NOMO-1 (cell line): ENCODE measurements at regions not wholly inside any gene's neighbourhood (a gene's known extent, or its start where the extent isn't known, plus 50 kb on each side); places are given as distances from the start of the nearest gene placed in this dataset.
"Not testable (repeated sequence)": the region's sequence is repeated elsewhere in the genome, so short reads cannot be mapped to it uniquely, and the experiment has no call there.

Experiments
- DNase-seq, 2 experiments: peaks; one replicate each; lab custom pipeline; 2025; ENCODE audit not compliant: unreplicated experiment in 2 of 2; lab: John Stamatoyannopoulos, UW

GRCh38 chr11:3514635-3515424 lies 127.0 kb downstream of the ART5 start:
- DNase-seq: not testable (repeated sequence)

GRCh38 chr11:3513311-3513710 lies 128.5 kb downstream of the ART5 start:
- not testable (repeated sequence) for DNase-seq

GRCh38 chr11:3512751-3513150 lies 129.0 kb downstream of the ART5 start:
- DNase-seq: not testable (repeated sequence)

GRCh38 chr11:3512133-3512703 lies 129.6 kb downstream of the ART5 start:
- not testable (repeated sequence) for DNase-seq

DNA sequence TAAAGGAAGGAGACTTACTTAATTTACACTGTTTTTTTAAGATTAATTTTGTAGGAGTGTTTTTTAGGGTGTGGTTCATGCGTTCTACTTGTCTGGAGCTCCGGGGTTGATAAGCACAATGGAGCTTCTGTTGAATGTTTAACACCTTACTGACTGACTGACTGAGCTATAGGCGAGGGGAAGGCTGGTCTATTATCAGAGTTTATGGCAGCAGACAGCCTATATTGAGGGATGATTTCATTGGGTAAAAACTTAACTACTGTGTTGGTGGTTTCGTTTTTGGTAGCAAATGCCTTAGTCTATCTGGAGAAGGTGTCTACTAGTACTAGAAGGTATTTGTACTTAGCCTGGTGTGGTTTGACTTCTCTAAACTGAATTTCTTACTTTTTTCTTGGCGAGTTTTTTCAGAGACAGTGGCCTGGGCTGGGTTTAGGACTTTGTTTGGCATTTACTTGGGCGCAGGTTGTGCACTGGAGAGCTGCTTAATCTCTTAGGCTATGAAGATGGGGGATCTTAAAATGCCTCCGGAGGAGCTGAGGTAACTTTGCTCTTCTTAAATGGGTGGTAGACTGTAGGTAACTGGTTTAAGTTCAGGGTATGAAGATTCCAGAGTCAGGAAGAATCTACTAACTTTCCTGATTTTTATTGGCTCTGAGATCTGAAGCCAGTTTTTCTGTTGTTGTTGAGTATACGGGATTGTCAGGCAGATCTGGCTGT lies 130.2 kb downstream of the ART5 start:
- not testable (repeated sequence) for DNase-seq

DNA sequence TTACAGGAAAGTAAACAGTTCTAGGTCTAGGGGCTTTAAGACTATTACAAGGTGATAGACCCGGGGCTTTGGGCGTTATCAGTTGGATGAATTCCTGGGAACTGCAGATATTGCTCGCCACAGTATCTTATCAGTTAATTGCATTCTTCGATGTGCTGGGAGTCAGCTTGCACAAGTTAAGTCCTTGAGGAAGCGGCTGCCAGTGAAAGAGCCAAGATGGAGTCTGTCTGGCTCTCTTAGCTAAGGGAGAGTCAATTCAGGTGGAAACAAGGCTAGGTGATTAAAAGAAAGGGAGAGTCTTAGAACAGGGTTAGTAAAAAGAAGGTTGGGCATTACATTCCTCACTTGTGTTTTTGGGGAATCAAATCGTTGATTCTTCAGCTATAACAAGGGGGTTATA lies 130.6 kb upstream of the ZNF195 start:
- DNase-seq: not testable (repeated sequence)

DNA sequence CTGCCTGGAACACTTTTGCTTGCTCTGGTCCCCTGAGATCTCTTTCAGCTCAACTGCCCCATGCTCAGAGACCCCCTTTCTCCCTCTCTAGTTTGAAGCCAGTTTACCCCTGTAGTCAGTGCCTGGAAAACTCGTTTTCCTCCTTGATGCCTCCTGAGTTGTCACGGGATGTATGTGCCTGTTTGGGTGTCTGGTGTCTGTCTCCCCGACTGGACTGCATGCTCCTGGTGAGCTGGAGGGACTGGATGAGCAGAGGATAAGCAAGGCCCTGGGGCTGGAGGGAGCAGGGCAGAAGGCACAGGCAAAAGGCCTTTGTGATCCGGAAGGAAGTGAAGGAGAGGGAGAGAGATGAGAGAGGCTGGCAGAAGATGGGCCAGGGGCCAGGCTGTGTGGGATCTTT lies 120.3 kb upstream of the ZNF195 start:
- not testable (repeated sequence) for DNase-seq

DNA sequence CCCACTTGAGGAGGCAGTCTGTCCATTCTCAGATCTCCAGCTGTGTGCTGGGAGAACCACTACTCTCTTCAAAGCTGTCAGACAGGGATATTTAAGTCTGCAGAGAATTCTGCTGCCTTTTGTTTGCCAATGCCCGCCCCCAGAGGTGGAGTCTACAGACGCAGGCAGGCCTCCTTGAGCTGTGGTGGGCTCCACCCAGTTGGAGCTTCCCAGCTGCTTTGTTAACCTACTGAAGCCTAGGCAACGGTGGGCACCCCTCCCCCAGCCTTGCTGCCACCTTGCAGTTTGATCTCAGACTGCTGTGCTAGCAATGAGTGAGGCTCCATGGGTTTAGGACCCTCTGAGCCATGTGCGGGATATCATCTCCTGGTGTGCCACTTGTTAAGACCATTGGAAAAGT lies 119.4 kb upstream of the ZNF195 start:
- DNase-seq: not testable (repeated sequence)

GRCh38 chr11:3493152-3493551 lies 114.2 kb upstream of the ZNF195 start:
- DNase-seq: not testable (repeated sequence)

- DNase-seq: not testable (repeated sequence)
These were observed 109.1 kb upstream of the ZNF195 start for GRCh38 chr11:3488003-3488402.

GRCh38 chr11:3485737-3486136 lies 106.8 kb upstream of the ZNF195 start:
- not testable (repeated sequence) for DNase-seq

DNA sequence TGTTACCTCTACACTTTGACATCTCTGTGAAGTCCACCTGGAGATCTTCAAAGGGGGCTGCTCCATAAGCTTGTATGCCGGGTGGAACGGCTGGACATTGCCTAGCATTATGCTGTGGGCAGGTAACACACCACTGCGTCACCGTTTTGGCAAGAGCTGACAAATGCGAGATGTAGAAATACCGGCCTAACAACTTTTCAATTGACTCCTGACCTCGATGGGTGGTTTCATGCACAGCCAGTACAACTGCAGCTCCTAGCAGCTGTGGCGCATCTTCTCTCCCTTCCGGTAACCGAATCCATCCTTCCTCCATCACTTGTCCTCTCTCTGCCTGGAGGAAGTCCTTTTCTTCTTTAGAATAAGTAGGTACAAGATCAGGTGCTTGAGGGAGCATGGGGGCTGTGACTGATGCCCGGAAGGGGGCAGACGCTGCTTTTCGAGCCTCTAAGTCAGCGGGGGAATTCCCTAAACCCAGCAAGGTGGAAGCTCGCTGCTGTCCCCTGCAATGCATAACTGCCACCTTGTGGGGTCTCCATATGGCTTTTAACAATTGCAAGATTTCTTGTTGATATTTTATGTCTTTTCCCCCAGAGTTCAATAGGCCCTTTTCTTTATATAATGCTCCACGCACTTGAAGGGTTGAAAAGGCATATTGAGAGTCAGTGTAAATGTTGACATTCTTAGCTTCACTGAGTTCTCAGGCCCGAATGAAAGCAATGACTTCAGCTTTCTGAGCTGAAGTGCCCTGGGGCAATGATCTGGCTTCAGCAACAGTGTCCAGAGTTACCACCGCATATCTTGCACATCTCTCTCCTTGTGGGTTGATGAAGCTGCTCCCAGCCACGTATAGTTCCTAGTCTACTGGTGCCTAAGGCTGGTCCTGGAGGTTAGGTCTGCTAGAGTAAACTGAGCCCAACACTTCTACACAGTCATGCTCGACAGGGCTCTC lies 98.3 kb upstream of the ZNF195 start:
- not testable (repeated sequence) for DNase-seq

DNA sequence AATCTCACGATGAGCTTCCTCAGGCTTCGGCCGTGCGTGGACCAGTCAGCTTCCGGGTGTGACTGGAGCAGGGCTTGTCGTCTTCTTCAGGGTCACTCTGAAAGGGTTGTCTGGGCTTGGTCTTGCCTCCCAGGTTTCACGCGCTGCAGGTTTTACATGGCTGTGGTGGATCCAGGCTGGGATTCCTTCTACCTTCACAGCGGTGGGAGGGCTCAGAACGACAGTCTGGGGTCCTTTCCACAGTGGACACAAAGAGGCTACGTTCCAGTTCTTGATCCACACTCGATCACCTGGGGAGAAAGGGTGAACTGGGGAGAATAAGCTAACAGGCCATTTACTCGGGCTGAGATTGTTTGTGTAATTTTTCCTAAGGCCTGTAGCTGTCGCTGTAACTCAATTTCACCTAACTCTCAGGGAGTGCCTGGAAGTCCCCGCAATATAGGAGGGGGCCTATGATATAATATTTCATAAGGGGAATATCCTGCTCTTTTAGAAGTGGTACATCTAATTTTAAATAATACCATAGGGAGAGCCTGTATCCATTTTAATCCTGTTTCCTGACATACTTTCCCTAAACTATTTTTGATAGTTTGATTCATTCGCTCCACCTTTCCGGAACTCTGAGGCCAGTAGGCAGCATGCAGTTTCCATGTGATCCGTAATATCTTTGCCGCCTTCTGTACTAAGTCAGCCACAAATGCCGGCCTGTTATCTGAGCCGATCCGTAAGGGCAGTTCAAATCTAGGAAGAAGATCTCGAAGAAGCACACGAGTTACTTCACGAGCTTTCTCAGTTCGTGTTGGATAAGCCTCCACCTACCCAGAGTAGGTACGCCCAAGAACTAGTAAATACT lies 97.4 kb upstream of the ZNF195 start:
- DNase-seq: not testable (repeated sequence)

- DNase-seq: not testable (repeated sequence)
These were observed 90.0 kb upstream of the ZNF195 start for GRCh38 chr11:3468963-3469362.

GRCh38 chr11:3467599-3467998 lies 88.7 kb upstream of the ZNF195 start:
- not testable (repeated sequence) for DNase-seq

GRCh38 chr11:3455666-3456065 lies 76.7 kb upstream of the ZNF195 start:
- DNase-seq: not testable (repeated sequence)

GRCh38 chr11:3454844-3455243 lies 75.9 kb upstream of the ZNF195 start:
- not testable (repeated sequence) for DNase-seq

DNA sequence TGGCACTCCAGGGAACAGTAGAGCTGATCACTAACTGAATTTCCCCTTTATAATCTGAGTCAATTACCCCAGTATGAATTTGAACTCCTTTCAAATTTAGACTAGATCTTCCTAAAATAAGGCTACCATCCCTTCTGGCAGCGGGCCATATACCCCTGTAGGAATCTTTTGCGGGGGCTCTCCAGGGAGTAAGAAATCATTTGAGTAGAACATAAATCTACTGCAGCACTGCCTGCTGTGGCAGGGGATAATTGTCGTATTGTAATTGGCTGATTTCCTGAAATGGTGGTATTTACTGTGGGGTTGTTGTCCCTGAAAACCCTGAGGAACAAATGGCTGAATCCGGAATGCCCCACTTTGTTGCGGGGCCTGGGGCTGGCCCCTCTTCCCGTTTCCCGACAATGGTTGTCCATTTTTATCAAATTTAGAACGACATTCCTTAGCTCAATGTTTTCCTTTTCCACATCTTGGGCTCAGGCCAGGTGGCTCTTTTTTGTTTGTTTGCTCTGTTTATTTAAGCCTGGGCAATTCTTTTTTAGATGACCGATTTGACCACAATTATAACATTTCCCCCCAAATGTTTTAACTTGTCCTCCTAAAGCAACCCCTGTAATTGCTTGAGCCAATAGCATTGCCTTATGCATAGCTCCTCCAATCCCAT lies 74.8 kb upstream of the ZNF195 start:
- not testable (repeated sequence) for DNase-seq

- not testable (repeated sequence) for DNase-seq
These were observed 71.9 kb upstream of the ZNF195 start for GRCh38 chr11:3450822-3451221.
